H9 (cell line): ENCODE measurements at regions not wholly inside any gene's neighbourhood (a gene's known extent, or its start where the extent isn't known, plus 50 kb on each side); places are given as distances from the start of the nearest gene placed in this dataset.

ENCODE experiments used
- DNase-seq: peaks from one replicate; pipeline ENCODE4 v3.0.0-alpha.2; 2017
- H2AFZ ChIP-seq: one replicate; pipeline ENCODE4 v1.6.1; 2013; ENCODE audit warnings: mild to moderate bottlenecking, low read length, control low read depth, moderate library complexity
- H2AK5ac ChIP-seq: 2 replicates; pipeline ENCODE4 v1.6.1; 2013; ENCODE audit warnings: low read length, control low read depth, mixed read lengths; ENCODE audit not compliant: insufficient read length
- H2BK120ac ChIP-seq: one replicate; pipeline ENCODE4 v1.6.1; 2013; ENCODE audit warnings: low read depth, mild to moderate bottlenecking, low read length, control low read depth, inconsistent platforms; ENCODE audit not compliant: poor library complexity, severe bottlenecking
- H2BK12ac ChIP-seq: 2 replicates; pipeline ENCODE4 v1.6.1; 2013; ENCODE audit warnings: low read length, control low read depth, mixed read lengths, low read depth; ENCODE audit not compliant: insufficient read length
- H2BK15ac ChIP-seq: 2 replicates; pipeline ENCODE4 v1.6.1; 2013; ENCODE audit warnings: low read depth, low read length, control low read depth
- H2BK20ac ChIP-seq: one replicate; pipeline ENCODE4 v1.6.1; 2013; ENCODE audit warnings: low read depth, mild to moderate bottlenecking, low read length, control low read depth, inconsistent platforms; ENCODE audit not compliant: poor library complexity, severe bottlenecking
- H2BK5ac ChIP-seq: 2 replicates; pipeline ENCODE4 v1.6.1; 2013; ENCODE audit warnings: low read length, control low read depth, mixed read lengths; ENCODE audit not compliant: insufficient read length
- H3K14ac ChIP-seq: 2 replicates; pipeline ENCODE4 v1.6.1; 2013; ENCODE audit warnings: low read length, control low read depth; ENCODE audit not compliant: insufficient read depth
- H3K18ac ChIP-seq: 2 replicates; pipeline ENCODE4 v1.6.1; 2013; ENCODE audit warnings: low read depth, mild to moderate bottlenecking, mixed read lengths, low read length, control low read depth; ENCODE audit not compliant: insufficient read length
- H3K23ac ChIP-seq: 2 replicates; pipeline ENCODE4 v1.6.1; 2013; ENCODE audit warnings: low read length, control low read depth, mixed read lengths, low read depth; ENCODE audit not compliant: insufficient read length
- H3K23me2 ChIP-seq: 2 replicates; pipeline ENCODE4 v1.6.1; 2013; ENCODE audit warnings: low read depth, mild to moderate bottlenecking, mixed read lengths, low read length, control low read depth; ENCODE audit not compliant: insufficient read length, poor library complexity, severe bottlenecking
- H3K27ac ChIP-seq: 2 replicates; pipeline ENCODE4 v1.5.1; 2013; ENCODE audit warnings: low read length, control low read depth, mixed read lengths, low read depth; ENCODE audit not compliant: insufficient read length
- H3K27me3 ChIP-seq: 2 replicates; pipeline ENCODE4 v1.6.1; 2013; ENCODE audit warnings: low read length, control low read depth, inconsistent platforms; ENCODE audit not compliant: insufficient read depth
- H3K4ac ChIP-seq: 2 replicates; pipeline ENCODE4 v1.6.1; 2013; ENCODE audit warnings: low read depth, mild to moderate bottlenecking, control low read depth, inconsistent platforms, low read length, moderate library complexity
- H3K4me1 ChIP-seq: 2 replicates; pipeline ENCODE4 v1.6.1; 2013; ENCODE audit warnings: low read length, control low read depth, inconsistent platforms; ENCODE audit not compliant: insufficient read depth
- H3K4me2 ChIP-seq: 2 replicates; pipeline ENCODE4 v1.6.1; 2013; ENCODE audit warnings: low read length, control low read depth, mixed read lengths; ENCODE audit not compliant: insufficient read length, insufficient read depth
- H3K56ac ChIP-seq: 2 replicates; pipeline ENCODE4 v1.6.1; 2013; ENCODE audit warnings: low read depth, mild to moderate bottlenecking, mixed read lengths, low read length, control low read depth; ENCODE audit not compliant: insufficient read length
- H3K79me1 ChIP-seq: 2 replicates; pipeline ENCODE4 v1.6.1; 2013; ENCODE audit warnings: low read depth, mild to moderate bottlenecking, moderate library complexity, low read length, control low read depth, inconsistent platforms; ENCODE audit not compliant: insufficient read depth, poor library complexity, severe bottlenecking
- H3K79me2 ChIP-seq: 2 replicates; pipeline ENCODE4 v1.6.1; 2013; ENCODE audit warnings: low read length, control low read depth, inconsistent platforms; ENCODE audit not compliant: insufficient read depth
- H3K9ac ChIP-seq: 2 replicates; pipeline ENCODE4 v1.6.1; 2013; ENCODE audit warnings: low read length, control low read depth, mixed read lengths; ENCODE audit not compliant: insufficient read length; ENCODE audit errors: extremely low read depth
- H3K9me3 ChIP-seq: one replicate; pipeline ENCODE4 v1.6.1; 2013; ENCODE audit warnings: low read depth, low read length, inconsistent platforms; ENCODE audit not compliant: control insufficient read depth
- H3T11ph ChIP-seq: one replicate; pipeline ENCODE4 v1.6.1; 2013; ENCODE audit warnings: mild to moderate bottlenecking, low read length, control low read depth, inconsistent platforms
- H4K20me1 ChIP-seq: one replicate; pipeline ENCODE4 v1.6.1; 2013; ENCODE audit not compliant: control insufficient read depth, insufficient read length, insufficient read depth
- H4K5ac ChIP-seq: 2 replicates; pipeline ENCODE4 v1.6.1; 2013; ENCODE audit warnings: low read depth, mild to moderate bottlenecking, mixed read lengths, low read length, control low read depth; ENCODE audit not compliant: insufficient read length
- H4K8ac ChIP-seq: replicated peaks from 2 replicates; pipeline ENCODE4 v1.6.1; 2013; ENCODE audit warnings: low read length, control low read depth, mixed read lengths, low read depth; ENCODE audit not compliant: insufficient read length
- H4K91ac ChIP-seq: 2 replicates; pipeline ENCODE4 v1.6.1; 2013; ENCODE audit warnings: low read depth, mild to moderate bottlenecking, moderate library complexity, mixed read lengths, low read length, control low read depth; ENCODE audit not compliant: insufficient read length
- H3K27ac Mint-ChIP-seq, 3 experiments: 2 replicates in 2 of 3; 3 replicates in 1 of 3; pipeline ENCODE4 v1.8.0; 2020 to 2021; ENCODE audit warnings: mixed read lengths in 3 of 3, mild to moderate bottlenecking in 1 of 3, moderate library complexity in 1 of 3
- H3K27me3 Mint-ChIP-seq: 2 replicates; pipeline ENCODE4 v1.8.0; 2021; ENCODE audit warnings: low read depth, mild to moderate bottlenecking, moderate library complexity, mixed read lengths
- H3K36me3 Mint-ChIP-seq, 3 experiments: 2 replicates in 2 of 3; 3 replicates in 1 of 3; pipeline ENCODE4 v1.8.0; 2020 to 2021; ENCODE audit warnings: low read depth in 3 of 3, mixed read lengths in 3 of 3; ENCODE audit not compliant: insufficient read depth in 1 of 3
- H3K4me1 Mint-ChIP-seq, 2 experiments: 2 replicates each; pipeline ENCODE4 v1.8.0; 2020; ENCODE audit warnings: mixed read lengths in 2 of 2
- H3K4me3 Mint-ChIP-seq, 2 experiments: 2 replicates in 1 of 2; 3 replicates in 1 of 2; pipeline ENCODE4 v1.8.0; 2020 to 2021; ENCODE audit warnings: mild to moderate bottlenecking in 2 of 2, mixed read lengths in 2 of 2, moderate library complexity in 1 of 2
- H3K9me3 Mint-ChIP-seq, 2 experiments: 2 replicates in 1 of 2; 3 replicates in 1 of 2; pipeline ENCODE4 v1.8.0; 2020; ENCODE audit warnings: mild to moderate bottlenecking in 2 of 2, mixed read lengths in 2 of 2, moderate library complexity in 1 of 2
- CTCF ChIP-seq: fragments of 200-600 bp; sonication (generic); conservative IDR thresholded peaks from 3 replicates; pipeline ENCODE4 v1.8.0; 2021; ENCODE audit warnings: antibody characterized with exemption, mild to moderate bottlenecking
- WGBS: extraction: QIAGEN DNeasy Blood & Tissue Kit; methylation state at CpG from one replicate; pipeline ENCODE4 v1.1.7; 2013; ENCODE audit warnings: missing lambda C conversion rate, low lambda C conversion rate, mixed read lengths; ENCODE audit not compliant: insufficient read length; ENCODE audit errors: extremely low coverage; 5-methylcytosine and 5-hydroxymethylcytosine counted together

GRCh38 chr1:83554174-83554573, 444.8 kb downstream of the TTLL7 start:
- Histone ChIP-seq H2BK5ac (no peak overlapping the region), H3K27ac (no peak overlapping the region), H3K79me1 (no peaks in the 10 kb centered on the region), H3K79me2 (no peaks in the 10 kb centered on the region), H4K20me1 (no peaks in the 10 kb centered on the region), H3K23ac (no peak overlapping the region), H3K4ac (no peak overlapping the region), H2AFZ (no peak overlapping the region), H3K9ac (no peak overlapping the region), H3K9me3 (no peaks in the 10 kb centered on the region), H3T11ph (no peak overlapping the region), H2AK5ac (no peak overlapping the region), H4K5ac (no peak overlapping the region), H4K8ac (no peak overlapping the region), H2BK120ac (no peak overlapping the region), H2BK12ac (no peak overlapping the region), H3K27me3 (no peaks in the 10 kb centered on the region), H3K4me2 (no peak overlapping the region), H3K23me2 (no peaks in the 10 kb centered on the region), H3K56ac (no peak overlapping the region), H3K18ac (no peak overlapping the region), H3K4me1 (peaks cover 2% of the 10 kb centered on the region; the same call in 1 of the 2 replicates), H2BK20ac (no peak overlapping the region), H2BK15ac (no peak overlapping the region), H4K91ac (no peak overlapping the region), H3K14ac (no peak overlapping the region)
- H3K36me3 Mint-ChIP-seq, result no peaks in the 10 kb centered on the region
- H3K9me3 Mint-ChIP-seq, result 0 out of 5 replicates have a peak, but pooled peaks cover 0 to 3% of the 10 kb centered on the region in 2 experiments
- H3K4me1 Mint-ChIP-seq, result peaks cover 21 to 25% of the 10 kb centered on the region in 2 experiments
- no CpG with 5 or more reads among the region's 6 CpGs for WGBS
- H3K27ac Mint-ChIP-seq, result no peak overlapping the region; a peak in 2 of 7 replicates
- H3K27me3 Mint-ChIP-seq, result no peaks in the 10 kb centered on the region
- TF ChIP-seq CTCF, result peak; percentile 39; the same call in 2 of the 3 replicates
- no peak overlapping the region for H3K4me3 Mint-ChIP-seq
- DNase-seq, result peak; percentile 45
